Suppressor macrophage treated with lipopolysaccharide for 4 hours (primary cell): ENCODE measurements at regions not wholly inside any gene's neighbourhood (a gene's known extent, or its start where the extent isn't known, plus 50 kb on each side); places are given as distances from the start of the nearest gene placed in this dataset.
"Not testable (repeated sequence)": the region's sequence is repeated elsewhere in the genome, so short reads cannot be mapped to it uniquely, and the experiment has no call there.

ENCODE experiments used
- DNase-seq: peaks from one replicate; pipeline ENCODE4 v3.0.0-alpha.2; 2020

GRCh38 chr3:171915275-171915674 is 72.1 kb downstream of the TMEM212 start:
- no peak for DNase-seq

DNA sequence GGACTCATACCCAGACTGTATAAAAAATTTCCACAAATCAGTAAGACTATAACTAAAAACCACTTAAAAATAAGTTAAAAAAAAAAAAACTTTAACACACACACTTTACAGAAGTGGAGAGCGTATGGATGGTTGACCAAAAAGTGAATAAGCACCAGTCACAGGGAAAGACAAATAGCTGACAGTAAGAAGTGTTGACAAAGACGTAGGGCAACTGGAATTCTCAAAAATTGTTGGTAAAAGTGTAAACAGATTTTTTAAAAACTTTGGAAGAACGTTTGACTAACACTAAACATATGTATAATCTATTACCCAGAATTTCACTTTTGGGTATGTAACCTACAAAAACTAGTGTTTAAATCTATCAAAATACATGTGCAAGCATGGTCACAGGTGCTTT is 73.7 kb downstream of the TMEM212 start:
- DNase-seq, result no peak

DNA sequence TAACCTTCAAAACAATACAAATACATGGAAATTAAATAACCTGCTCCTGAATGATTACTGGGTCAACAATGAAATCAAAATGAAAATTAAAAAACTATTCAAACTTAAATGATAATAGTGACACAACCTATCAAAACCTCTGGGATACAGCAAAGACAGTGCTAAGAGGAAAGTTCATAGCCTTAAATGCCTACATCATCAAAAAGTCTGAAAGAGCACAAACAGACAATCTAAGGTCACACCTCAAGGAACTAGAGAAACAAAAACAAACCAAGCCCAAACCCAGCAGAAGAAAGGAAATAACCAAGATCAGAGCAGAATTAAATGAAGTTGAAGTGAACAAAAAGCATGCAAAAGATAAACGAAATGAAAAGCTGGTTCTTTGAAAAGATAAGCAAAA is 79.5 kb downstream of the TMEM212 start:
- DNase-seq, result not testable (repeated sequence)

- DNase-seq, result not testable (repeated sequence)
Measured at GRCh38 chr3:171923668-171924067, 80.5 kb downstream of the TMEM212 start.

DNA sequence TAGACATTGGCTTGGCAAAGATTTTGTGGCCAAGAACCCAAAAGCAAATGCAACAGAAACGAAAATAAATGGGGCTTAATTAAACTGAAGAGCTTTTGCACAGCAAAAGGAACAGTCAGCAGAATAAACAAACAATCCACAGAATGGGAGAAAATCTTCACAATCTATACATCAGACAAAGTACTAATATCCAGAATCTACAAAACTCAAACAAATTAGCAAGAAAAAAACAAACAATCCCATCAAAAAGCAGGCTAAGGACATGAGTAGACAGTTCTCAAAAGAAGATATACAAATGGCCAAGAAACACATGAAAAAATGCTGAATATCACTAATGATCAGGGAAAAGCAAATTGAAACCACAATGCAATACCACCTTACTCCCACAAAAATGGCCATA is 81.7 kb downstream of the TMEM212 start:
- not testable (repeated sequence) for DNase-seq

DNA sequence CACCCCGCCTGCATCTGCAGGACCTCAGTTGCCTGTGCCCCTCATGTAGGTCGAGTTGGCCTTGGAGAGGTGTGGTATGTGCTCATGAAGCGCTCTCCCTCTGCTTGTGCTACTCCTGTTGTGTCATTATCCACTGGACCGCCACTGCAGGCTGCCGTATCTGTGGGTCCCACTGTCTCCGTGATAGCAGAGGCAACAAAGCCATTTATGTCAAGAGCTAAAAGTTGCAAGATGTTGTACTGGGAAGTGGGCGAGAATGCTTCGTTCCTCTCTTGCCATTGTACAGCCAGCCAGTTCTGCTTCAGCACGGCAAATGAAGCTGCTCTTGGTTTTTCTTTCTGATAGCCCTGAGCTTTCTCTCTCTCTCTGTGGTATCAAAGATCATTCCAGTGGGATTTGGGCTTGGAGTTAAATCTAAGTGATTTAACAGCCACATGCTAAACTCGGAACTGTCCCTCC is 89.0 kb downstream of the TMEM212 start:
- DNase-seq, result peak; percentile 41

DNA sequence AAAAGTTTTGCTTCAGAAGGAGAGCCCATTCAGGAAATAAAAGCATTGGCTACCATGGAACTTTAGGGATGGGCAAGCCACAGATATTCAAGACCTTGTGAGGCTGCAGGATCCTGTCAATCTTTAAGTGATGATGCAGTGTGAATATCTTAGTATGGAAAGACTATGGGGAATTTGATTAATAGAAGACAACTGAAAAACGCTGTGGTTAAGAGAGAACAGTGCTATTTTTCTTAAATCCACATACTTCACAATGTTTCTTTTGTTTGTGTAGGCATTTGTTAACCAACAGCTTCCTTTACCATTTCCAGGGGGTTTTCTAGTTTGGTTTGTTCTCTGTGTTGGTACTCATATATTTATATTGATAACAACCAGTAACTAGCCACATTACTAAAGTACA is 90.3 kb downstream of the TMEM212 start:
- no peak for DNase-seq

DNA sequence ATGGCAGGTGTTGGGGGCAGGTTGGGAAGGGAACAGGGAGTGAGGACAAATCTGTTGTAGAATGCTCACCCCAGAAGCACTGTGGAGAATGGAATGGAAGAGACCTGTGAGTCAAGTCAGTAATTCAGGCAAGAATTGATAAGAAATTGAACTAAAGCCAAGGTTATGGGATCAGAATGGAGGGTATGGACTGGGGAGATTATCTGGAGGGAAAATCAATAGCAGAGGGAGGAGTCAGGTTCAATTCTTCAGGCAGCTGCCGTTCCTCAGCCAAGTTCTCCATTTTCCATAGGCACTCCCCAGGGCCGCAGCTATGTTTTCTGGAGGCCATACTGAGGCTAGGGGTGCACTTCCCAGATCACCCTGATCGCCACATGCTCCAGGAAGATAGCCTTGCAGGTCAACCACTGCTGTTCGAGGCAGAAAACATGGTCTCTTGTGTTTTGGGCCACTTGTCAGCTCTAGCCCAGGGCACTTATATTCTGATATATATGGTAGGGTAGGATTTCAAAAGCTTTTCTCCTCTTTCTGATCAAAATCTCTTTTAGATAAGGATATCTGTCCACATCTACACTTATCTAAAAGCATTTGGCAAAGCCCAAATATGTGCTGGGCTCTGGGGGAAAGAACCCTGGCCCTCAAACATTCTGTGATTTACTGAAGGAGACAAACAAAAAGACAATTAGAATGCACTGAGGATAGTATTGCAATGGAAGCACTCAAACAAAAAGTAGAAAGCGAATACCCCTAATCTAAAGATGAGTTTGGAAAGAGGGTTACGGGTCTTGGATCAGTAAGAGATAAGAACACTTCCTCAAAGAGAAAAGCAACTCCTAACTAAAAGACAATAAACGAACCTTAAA is 92.3 kb downstream of the TMEM212 start:
- no peak for DNase-seq

DNA sequence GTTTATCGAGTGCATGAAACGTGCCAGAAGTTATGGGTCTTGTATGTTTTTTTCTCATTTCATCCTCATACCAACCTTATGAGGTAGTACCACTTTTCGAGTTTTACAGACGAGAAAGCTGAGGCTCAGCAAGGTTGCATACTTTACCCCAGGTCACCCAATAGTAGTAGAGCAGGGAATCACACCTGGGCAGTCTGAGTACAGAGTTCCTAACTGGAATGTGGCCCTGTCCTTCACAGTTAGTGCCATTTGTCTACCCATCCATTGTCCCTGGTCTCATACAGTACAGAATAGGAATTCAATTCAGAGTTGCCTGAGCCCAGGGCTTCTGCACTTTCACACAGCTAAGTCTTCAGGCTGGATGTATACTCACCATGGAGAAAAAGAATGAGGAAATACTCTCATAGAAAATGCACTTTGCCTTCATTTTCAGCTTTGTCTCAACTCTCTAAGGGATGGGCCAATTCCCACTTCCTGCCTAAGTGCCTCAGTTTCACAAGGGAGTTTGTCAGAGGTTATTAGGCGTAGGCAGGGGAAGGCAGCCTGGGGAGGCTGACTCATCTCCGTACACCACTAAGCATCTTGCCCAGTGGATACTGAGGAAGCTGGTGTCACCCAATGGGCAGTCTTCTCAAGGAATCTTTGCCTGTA is 93.2 kb downstream of the TMEM212 start:
- DNase-seq, result peak; percentile 97

DNA sequence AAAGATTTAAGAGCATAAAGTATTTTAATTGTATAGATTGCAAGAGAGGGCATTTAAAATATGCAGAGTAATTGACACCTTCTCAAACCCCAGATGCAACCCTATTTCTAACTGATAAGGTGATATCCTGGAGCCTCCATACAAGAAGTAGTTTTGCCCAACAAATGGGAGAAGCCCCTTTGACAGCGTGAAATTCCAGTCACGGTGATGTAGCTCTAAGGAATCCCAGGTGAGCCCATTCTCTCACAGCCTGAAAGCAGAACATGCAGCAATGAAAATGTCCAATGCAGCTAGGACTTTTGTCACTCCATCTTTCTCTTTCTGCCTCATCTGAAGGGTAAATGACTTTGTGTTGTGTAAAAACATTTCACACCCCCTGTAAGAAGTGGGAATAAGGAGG is 96.4 kb downstream of the TMEM212 start:
- no peak for DNase-seq

GRCh38 chr3:171940151-171940649 is 97.1 kb downstream of the TMEM212 start:
- no peak for DNase-seq

GRCh38 chr3:171943262-171944117 is 95.9 kb upstream of the FNDC3B start:
- no peak for DNase-seq

DNA sequence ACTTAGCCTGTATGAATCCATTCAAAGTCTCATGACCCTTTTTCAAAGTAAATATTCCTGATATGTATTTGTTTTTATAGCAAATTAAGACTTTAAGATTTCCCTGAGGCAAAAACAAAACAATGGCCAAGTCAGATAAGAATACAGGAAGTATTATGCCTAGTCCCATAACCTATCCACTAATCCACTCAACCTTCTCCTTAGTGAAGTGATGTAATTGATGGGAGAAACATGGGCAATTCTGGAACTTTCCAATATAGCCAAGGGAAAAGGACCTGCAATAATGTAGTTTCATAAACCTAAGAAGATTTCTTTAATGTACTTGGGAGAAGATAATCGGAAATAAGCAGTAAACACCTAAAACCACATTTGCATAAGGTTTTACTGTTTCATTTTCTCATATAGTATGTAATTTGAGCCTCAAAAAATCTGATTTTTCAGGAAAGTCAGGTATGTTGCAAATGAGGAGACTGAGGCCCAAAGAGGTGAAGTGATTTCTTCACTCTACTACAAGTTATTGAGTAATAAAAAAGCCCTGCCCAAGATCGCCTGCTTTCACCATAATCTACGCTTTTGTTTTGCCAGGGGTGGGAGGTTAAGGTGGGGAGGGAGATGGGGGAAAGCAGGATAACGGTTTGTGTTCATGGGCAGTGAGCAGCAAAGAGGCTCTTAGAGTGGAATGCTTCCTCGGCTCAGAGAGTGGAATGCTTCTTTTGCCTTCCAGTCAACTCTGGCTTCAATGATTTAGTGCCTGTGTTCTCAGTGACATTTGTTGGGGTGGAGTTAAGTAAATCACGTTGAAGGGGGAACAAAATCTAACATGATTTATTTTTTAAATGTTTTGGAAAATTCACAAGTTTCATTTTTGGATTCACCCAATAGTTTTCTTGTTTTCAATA is 95.0 kb upstream of the FNDC3B start:
- peak; percentile 19 for DNase-seq

DNA sequence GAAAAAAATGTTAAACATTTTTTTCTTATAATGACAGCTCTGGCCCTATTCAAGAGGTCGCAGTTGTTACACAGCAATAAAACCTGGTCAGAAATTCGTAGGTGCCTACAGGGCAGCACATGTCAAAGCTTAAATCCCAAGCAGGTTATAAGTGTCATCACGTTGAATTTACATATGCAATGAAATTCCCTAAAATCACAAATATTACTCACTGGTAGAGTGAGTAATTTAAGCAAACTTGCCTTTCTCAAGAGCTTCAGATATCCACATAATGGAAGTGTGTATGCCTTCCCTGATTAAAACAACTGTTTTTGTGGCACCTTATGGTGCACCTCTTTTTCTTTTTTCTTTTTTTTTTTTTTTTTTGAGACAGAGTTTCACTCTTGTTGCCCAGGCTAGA is 90.7 kb upstream of the FNDC3B start:
- DNase-seq, result no peak

DNA sequence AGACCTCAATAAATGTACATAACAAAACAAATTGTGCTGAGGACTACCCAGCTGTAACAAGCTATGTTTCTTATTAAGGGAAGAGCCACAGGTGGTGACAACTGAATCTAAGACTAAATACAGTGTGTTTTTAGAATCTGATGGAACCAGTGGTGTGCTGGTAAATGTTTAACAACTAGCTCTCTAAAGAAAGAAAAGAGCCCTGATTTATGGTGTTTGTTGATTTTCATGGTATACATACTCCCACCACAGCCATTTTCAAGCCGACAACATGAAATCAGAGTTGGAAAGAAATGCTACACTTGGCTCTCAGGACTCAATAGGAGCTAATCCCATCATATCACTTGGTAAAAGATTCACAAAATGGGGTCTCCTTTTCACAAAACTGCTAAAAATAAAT is 89.8 kb upstream of the FNDC3B start:
- DNase-seq, result no peak

DNA sequence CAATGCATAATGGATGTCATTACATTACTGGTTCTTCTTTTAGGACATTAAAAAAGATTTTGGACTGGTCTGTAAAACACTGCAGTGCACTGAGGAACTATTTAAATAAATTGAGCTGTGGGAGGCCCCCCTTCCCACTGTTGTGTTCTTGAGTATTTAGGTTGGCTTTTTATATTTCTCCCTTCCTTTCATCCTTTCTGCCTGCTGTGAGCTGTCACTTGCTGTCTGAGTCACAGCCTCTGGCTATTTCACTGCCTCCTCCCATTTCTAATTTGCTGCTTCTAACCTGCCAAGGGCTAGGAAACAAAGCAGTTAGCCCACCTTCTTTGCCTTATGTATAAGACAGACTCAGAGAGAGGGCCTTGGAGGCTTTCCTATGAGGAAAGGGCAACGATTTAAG is 89.0 kb upstream of the FNDC3B start:
- DNase-seq, result no peak

GRCh38 chr3:171951597-171951996 is 87.8 kb upstream of the FNDC3B start:
- no peak for DNase-seq

- no peak for DNase-seq
Measured at GRCh38 chr3:171953301-171954022, 85.9 kb upstream of the FNDC3B start.

- DNase-seq, result peak; percentile 69
Measured at GRCh38 chr3:171954690-171955383, 84.5 kb upstream of the FNDC3B start.

GRCh38 chr3:171955598-171955997 is 83.8 kb upstream of the FNDC3B start:
- DNase-seq, result no peak

DNA sequence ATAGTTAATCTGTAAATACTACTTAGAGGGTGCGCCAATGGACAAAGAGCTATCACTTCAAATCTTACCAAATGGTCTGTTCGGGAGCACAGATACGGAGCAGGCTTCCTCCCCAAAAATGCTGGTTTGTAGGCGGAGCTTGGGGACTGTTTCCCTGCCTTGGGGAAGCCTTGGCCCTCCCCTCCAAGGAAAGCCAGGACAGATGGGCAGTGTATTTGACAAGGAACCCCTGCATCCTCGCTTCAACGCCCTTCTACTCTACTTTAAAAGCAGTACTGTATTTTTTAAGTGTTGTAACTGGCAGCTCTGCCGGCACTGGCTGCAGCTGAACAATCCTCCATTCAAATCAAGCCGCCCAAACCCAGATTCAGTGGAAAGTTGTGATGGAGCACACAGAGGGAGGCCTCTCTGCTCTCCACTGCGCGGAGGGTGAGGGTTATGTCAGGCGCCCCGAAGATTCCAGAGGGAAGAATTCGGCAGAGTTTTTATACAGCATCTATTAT is 83.1 kb upstream of the FNDC3B start:
- no peak for DNase-seq
